ENCODE measurements at regions not wholly inside any gene's neighbourhood (a gene's known extent, or its start where the extent isn't known, plus 50 kb on each side); places are given as distances from the start of the nearest gene placed in this dataset.

DNA sequence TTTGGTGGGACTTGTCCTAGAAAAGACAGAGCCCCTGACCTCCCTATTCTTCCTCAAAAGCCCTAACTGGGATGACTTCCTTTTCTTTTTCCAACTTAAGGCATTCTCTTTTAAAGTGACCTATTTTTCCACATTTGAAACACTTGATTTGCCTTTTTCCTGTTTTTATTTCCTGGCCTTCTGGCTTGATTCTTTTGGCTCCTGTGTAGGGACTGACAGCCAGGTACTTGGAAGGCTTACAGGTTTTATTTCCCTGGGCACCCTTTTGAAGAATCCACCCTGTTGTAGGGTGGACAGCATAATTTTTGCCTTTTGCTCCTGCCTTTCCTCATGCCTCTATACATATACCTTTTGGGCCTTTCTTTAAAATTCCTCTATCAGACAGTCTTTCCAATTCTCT is 271.0 kb upstream of the AMELY start:
- H3K27ac Mint-ChIP-seq, result no peak overlapping the region
- ATAC-seq (replicated peaks), result no peak
- H3K4me1 Mint-ChIP-seq, result no peaks in the 10 kb centered on the region
- H3K36me3 Mint-ChIP-seq (ENCODE audit: low read depth), result no peaks in the 10 kb centered on the region
- no peak overlapping the region for H3K4me3 Mint-ChIP-seq
- no peaks in the 10 kb centered on the region for H3K27me3 Mint-ChIP-seq
- peaks cover 4% of the 10 kb centered on the region for H3K9me3 Mint-ChIP-seq

DNA sequence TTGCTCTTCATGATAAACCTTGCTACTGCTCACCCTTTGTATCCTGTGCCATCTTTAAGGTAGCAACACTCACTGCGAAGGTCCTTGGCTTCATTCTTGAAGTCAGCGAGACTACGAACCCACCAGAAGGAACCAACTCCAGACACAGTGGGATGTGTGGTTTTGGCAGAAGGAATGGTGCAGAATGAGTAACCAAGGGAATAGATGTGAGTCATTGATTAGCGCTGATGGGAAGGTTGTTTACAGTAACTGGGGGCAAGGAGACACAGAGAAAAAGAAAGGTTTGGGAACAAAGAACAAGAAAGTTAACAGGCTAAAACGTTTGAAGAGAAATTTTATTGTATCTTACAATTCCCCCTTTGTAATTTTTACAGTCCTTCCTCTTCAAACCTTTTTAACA is 266.1 kb upstream of the AMELY start:
- Mint-ChIP-seq H3K27me3 (no peaks in the 10 kb centered on the region), H3K27ac (no peak overlapping the region), H3K4me1 (no peaks in the 10 kb centered on the region), H3K4me3 (no peak overlapping the region), H3K9me3 (peaks cover 2% of the 10 kb centered on the region), H3K36me3 (ENCODE audit: low read depth) (no peaks in the 10 kb centered on the region)
- no peak for ATAC-seq (replicated peaks)

DNA sequence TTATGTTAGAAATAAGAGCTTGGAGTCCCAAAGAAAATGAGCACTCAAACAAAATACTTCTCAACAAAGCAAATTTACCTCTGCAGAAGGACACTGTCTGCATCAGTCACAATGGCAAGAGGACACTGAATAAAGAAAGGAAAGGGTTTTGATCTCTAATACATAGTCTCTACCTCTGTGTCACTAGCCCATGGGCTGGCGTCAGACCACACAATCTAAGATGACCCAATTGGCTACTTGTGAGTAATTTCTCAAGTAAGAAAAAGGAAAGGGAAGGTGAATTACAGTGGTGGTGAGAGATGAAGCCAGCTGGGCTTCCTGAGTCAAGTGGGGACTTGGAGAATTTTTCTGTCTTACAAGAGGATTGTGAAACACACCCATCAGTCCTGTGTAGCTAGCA is 257.9 kb upstream of the AMELY start:
- H3K36me3 Mint-ChIP-seq (ENCODE audit: low read depth), result no peaks in the 10 kb centered on the region
- peak; percentile 60 for ATAC-seq (replicated peaks)
- H3K27me3 Mint-ChIP-seq, result no peaks in the 10 kb centered on the region
- H3K4me3 Mint-ChIP-seq, result no peak overlapping the region
- H3K9me3 Mint-ChIP-seq, result no peaks in the 10 kb centered on the region
- no peaks in the 10 kb centered on the region for H3K4me1 Mint-ChIP-seq
- H3K27ac Mint-ChIP-seq, result no peak overlapping the region

DNA sequence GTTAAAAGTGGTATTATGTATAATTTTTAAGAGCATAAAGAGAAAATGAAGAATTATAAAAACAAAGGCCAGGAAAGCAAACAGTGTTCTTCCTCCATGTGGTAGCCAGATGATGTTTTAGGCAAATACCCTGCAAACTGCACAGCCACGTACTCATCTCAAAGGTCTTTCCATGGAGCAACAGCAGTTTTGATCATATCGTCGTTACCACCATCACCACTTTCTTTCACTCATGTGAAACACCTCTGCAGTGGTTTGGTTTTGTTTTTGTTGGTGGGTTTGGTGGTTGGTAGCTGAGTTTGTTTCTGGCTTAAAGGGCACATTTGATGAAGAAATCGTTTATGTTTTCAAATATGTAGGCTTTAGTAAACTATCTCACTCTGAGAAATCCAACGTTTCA is 229.9 kb upstream of the AMELY start:
- Mint-ChIP-seq H3K9me3 (no peaks in the 10 kb centered on the region), H3K4me3 (no peak overlapping the region), H3K27ac (no peak overlapping the region), H3K4me1 (no peaks in the 10 kb centered on the region), H3K36me3 (ENCODE audit: low read depth) (no peaks in the 10 kb centered on the region), H3K27me3 (no peaks in the 10 kb centered on the region)
- ATAC-seq (replicated peaks), result peak; percentile 45
